WTC11 (cell line): ENCODE measurements at regions not wholly inside any gene's neighbourhood (a gene's known extent, or its start where the extent isn't known, plus 50 kb on each side); places are given as distances from the start of the nearest gene placed in this dataset.
"Not testable (repeated sequence)": the region's sequence is repeated elsewhere in the genome, so short reads cannot be mapped to it uniquely, and the experiment has no call there.

Experiments
- ATAC-seq: fragments of 200-7000 bp; cut with Tn5 transposase; 2 replicates; pipeline ENCODE4 v1.10.0; 2021; ENCODE audit warnings: mild to moderate bottlenecking, moderate library complexity
- CTCF ChIA-PET: fragments of 300-600 bp; sonication (Branson Sonifier 250); formaldehyde crosslinking; loops from one replicate; lab custom pipeline; 2021; ENCODE audit warnings: antibody characterized with exemption; lab: Charles Lee
- POLR2A ChIA-PET: fragments of 350-600 bp; sonication (Branson Sonifier 250); formaldehyde crosslinking; loops from one replicate; lab custom pipeline; 2021; ENCODE audit warnings: antibody characterized with exemption; lab: Charles Lee
- DNase-seq: peaks from one replicate; pipeline ENCODE4 v3.0.0; 2021; ENCODE audit warnings: low spot score
- H3K27ac Mint-ChIP-seq: 2 replicates; pipeline ENCODE4 v1.8.0; 2021; ENCODE audit warnings: mixed read lengths
- H3K27me3 Mint-ChIP-seq: 2 replicates; pipeline ENCODE4 v1.8.0; 2021; ENCODE audit warnings: low read depth, mild to moderate bottlenecking, moderate library complexity, mixed read lengths
- H3K36me3 Mint-ChIP-seq: 2 replicates; pipeline ENCODE4 v1.8.0; 2021; ENCODE audit warnings: mixed read lengths
- H3K4me1 Mint-ChIP-seq: 2 replicates; pipeline ENCODE4 v1.8.0; 2022; ENCODE audit warnings: mixed read lengths
- H3K4me3 Mint-ChIP-seq: 2 replicates; pipeline ENCODE4 v1.8.0; 2021; ENCODE audit warnings: mild to moderate bottlenecking, moderate library complexity, mixed read lengths
- H3K9me3 Mint-ChIP-seq: 2 replicates; pipeline ENCODE4 v1.8.0; 2021; ENCODE audit warnings: mixed read lengths
- ARID4B ChIP-seq: sonication (generic); formaldehyde crosslinking; IDR thresholded peaks from 2 replicates; pipeline ENCODE4 v1.8.0; 2023; ENCODE audit warnings: missing genetic modification reagents, mild to moderate bottlenecking, borderline replicate concordance
- ATF6 ChIP-seq: sonication (generic); formaldehyde crosslinking; IDR thresholded peaks from 2 replicates; pipeline ENCODE4 v1.8.1; 2023; ENCODE audit warnings: mild to moderate bottlenecking, missing genetic modification reagents
- CREB1 ChIP-seq: sonication (generic); formaldehyde crosslinking; IDR thresholded peaks from 2 replicates; pipeline ENCODE4 v1.8.0; 2023; ENCODE audit warnings: mild to moderate bottlenecking, missing genetic modification reagents
- CREM ChIP-seq: sonication (generic); formaldehyde crosslinking; IDR thresholded peaks from 2 replicates; pipeline ENCODE4 v1.8.1; 2022; ENCODE audit warnings: mild to moderate bottlenecking, missing genetic modification reagents, moderate library complexity
- ELF4 ChIP-seq: sonication (generic); formaldehyde crosslinking; IDR thresholded peaks from 2 replicates; pipeline ENCODE4 v1.8.1; 2022; ENCODE audit warnings: low read depth, mild to moderate bottlenecking, moderate library complexity, missing genetic modification reagents
- ESRRA ChIP-seq: sonication (generic); formaldehyde crosslinking; IDR thresholded peaks from 2 replicates; pipeline ENCODE4 v1.8.1; 2022; ENCODE audit warnings: mild to moderate bottlenecking, missing genetic modification reagents, borderline replicate concordance
- GRHL2 ChIP-seq: fragments of 250-450 bp; sonication (Bioruptor Pico); IDR thresholded peaks from 2 replicates; pipeline ENCODE4 v1.8.0; 2022; ENCODE audit warnings: mild to moderate bottlenecking, moderate library complexity; ENCODE audit not compliant: insufficient replicate concordance, severe bottlenecking
- GTF2I ChIP-seq: fragments of 250-450 bp; sonication (Bioruptor Pico); conservative IDR thresholded peaks from 2 replicates; pipeline ENCODE4 v1.4.0; 2021; ENCODE audit warnings: mild to moderate bottlenecking
- MYBL2 ChIP-seq: sonication (generic); formaldehyde crosslinking; IDR thresholded peaks from 2 replicates; pipeline ENCODE4 v1.8.1; 2023; ENCODE audit warnings: mild to moderate bottlenecking, moderate library complexity, missing genetic modification reagents
- PRRX2 ChIP-seq: fragments of 250-450 bp; sonication (Bioruptor Pico); IDR thresholded peaks from 2 replicates; pipeline ENCODE4 v1.8.0; 2021; ENCODE audit warnings: mild to moderate bottlenecking
- TP53 ChIP-seq: sonication (generic); formaldehyde crosslinking; IDR thresholded peaks from 2 replicates; pipeline ENCODE4 v1.8.1; 2023; ENCODE audit warnings: mild to moderate bottlenecking, missing genetic modification reagents
- ZNF138 ChIP-seq: sonication (generic); formaldehyde crosslinking; conservative IDR thresholded peaks from 2 replicates; pipeline ENCODE4 v1.8.1; 2022; ENCODE audit warnings: mild to moderate bottlenecking, moderate library complexity, missing genetic modification reagents
- ZNF219 ChIP-seq: sonication (generic); formaldehyde crosslinking; IDR thresholded peaks from 2 replicates; pipeline ENCODE4 v1.8.0; 2023; ENCODE audit warnings: missing genetic modification reagents, mild to moderate bottlenecking, borderline replicate concordance
- ZNF512 ChIP-seq: sonication (generic); formaldehyde crosslinking; IDR thresholded peaks from 2 replicates; pipeline ENCODE4 v1.8.1; 2022; ENCODE audit warnings: missing genetic modification reagents, borderline replicate concordance
- TF ChIP-seq, protein P1 (sequence below): fragments of 250-450 bp; sonication (Bioruptor Pico); IDR thresholded peaks from 2 replicates; pipeline ENCODE4 v1.9.0; 2021; ENCODE audit warnings: mild to moderate bottlenecking, borderline replicate concordance
- TF ChIP-seq, protein P2 (sequence below): sonication (generic); formaldehyde crosslinking; IDR thresholded peaks from 2 replicates; pipeline ENCODE4 v1.8.0; 2022; ENCODE audit warnings: mild to moderate bottlenecking, missing genetic modification reagents

DNA sequence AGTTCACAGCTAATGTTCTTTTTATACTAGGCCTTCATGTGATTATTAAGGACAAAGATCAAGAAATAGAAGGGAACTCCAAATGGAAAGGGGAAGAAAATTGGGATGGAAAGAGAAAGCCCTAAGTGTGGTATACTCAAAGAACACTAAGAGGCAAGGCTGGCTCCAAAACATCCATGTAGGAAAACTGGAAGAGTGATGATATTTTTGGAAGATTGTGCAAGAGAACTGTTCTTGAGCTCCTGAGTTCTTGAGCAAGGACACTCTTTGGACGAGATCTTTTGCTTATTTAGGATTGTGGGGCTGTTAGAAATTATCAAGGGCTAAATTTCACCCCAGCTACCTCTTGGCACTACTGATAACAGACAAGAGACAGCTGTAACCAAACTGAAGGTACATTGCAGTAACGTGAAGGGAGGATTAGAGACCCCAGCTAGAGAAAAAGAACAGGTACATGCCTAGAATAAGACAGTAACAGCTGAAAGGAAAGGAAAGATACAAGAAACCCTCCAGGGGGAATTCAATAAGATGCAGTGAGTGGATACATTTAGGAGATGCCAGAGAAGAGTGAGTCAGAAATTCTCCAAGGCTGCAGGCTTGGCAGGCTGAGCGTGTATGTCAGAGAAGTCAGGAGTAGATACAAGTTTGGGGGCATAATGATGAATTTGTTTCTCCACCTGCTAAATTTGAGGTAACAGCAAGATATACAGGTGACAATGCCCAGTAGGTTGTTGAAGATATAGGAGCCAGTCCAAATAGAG lies 69.7 kb downstream of the CBLN4 start (continued):
- TF ChIP-seq CREM (CRISPR knock-in tag) (no peak), MYBL2 (CRISPR knock-in tag) (no peak), CREB1 (CRISPR knock-in tag) (no peak), ZNF138 (no peak)

- ChIA-PET POLR2A (no interaction called here), CTCF (no interaction called here)
- H3K27me3 Mint-ChIP-seq = peaks cover 10% of the 10 kb centered on the region
- H3K27ac Mint-ChIP-seq = no peak overlapping the region
- peaks cover 89% of the 10 kb centered on the region for H3K36me3 Mint-ChIP-seq
- ATAC-seq = no peak
- H3K4me1 Mint-ChIP-seq = no peaks in the 10 kb centered on the region
- no peak for TF ChIP-seq ARID4B (CRISPR knock-in tag)
- no peak for TF ChIP-seq PRRX2 (CRISPR knock-in tag)
- no peak for TF ChIP-seq ZNF512 (CRISPR knock-in tag)
- TF ChIP-seq, protein P1, sequence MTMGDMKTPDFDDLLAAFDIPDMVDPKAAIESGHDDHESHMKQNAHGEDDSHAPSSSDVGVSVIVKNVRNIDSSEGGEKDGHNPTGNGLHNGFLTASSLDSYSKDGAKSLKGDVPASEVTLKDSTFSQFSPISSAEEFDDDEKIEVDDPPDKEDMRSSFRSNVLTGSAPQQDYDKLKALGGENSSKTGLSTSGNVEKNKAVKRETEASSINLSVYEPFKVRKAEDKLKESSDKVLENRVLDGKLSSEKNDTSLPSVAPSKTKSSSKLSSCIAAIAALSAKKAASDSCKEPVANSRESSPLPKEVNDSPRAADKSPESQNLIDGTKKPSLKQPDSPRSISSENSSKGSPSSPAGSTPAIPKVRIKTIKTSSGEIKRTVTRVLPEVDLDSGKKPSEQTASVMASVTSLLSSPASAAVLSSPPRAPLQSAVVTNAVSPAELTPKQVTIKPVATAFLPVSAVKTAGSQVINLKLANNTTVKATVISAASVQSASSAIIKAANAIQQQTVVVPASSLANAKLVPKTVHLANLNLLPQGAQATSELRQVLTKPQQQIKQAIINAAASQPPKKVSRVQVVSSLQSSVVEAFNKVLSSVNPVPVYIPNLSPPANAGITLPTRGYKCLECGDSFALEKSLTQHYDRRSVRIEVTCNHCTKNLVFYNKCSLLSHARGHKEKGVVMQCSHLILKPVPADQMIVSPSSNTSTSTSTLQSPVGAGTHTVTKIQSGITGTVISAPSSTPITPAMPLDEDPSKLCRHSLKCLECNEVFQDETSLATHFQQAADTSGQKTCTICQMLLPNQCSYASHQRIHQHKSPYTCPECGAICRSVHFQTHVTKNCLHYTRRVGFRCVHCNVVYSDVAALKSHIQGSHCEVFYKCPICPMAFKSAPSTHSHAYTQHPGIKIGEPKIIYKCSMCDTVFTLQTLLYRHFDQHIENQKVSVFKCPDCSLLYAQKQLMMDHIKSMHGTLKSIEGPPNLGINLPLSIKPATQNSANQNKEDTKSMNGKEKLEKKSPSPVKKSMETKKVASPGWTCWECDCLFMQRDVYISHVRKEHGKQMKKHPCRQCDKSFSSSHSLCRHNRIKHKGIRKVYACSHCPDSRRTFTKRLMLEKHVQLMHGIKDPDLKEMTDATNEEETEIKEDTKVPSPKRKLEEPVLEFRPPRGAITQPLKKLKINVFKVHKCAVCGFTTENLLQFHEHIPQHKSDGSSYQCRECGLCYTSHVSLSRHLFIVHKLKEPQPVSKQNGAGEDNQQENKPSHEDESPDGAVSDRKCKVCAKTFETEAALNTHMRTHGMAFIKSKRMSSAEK (CRISPR knock-in tag) = no peak
- TF ChIP-seq GTF2I (CRISPR knock-in tag) = no peak
- no peak for TF ChIP-seq ZNF219 (CRISPR knock-in tag)
- TF ChIP-seq ATF6 (CRISPR knock-in tag) = no peak
- TF ChIP-seq ESRRA (CRISPR knock-in tag) = no peak
- TF ChIP-seq TP53 (CRISPR knock-in tag) = no peak
- TF ChIP-seq, protein P2, sequence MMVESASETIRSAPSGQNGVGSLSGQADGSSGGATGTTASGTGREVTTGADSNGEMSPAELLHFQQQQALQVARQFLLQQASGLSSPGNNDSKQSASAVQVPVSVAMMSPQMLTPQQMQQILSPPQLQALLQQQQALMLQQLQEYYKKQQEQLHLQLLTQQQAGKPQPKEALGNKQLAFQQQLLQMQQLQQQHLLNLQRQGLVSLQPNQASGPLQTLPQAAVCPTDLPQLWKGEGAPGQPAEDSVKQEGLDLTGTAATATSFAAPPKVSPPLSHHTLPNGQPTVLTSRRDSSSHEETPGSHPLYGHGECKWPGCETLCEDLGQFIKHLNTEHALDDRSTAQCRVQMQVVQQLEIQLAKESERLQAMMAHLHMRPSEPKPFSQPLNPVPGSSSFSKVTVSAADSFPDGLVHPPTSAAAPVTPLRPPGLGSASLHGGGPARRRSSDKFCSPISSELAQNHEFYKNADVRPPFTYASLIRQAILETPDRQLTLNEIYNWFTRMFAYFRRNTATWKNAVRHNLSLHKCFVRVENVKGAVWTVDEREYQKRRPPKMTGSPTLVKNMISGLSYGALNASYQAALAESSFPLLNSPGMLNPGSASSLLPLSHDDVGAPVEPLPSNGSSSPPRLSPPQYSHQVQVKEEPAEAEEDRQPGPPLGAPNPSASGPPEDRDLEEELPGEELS = no peak
- no peak for TF ChIP-seq GRHL2
- no peak for TF ChIP-seq ELF4 (CRISPR knock-in tag)
- TF ChIP-seq MYBL2 (CRISPR knock-in tag) = no peak
- no peak overlapping the region for H3K4me3 Mint-ChIP-seq
- peaks cover 88% of the 10 kb centered on the region for H3K9me3 Mint-ChIP-seq
- DNase-seq = no peak
These were observed 71.2 kb downstream of the CBLN4 start for GRCh38 chr20:55934146-55934545.

DNA sequence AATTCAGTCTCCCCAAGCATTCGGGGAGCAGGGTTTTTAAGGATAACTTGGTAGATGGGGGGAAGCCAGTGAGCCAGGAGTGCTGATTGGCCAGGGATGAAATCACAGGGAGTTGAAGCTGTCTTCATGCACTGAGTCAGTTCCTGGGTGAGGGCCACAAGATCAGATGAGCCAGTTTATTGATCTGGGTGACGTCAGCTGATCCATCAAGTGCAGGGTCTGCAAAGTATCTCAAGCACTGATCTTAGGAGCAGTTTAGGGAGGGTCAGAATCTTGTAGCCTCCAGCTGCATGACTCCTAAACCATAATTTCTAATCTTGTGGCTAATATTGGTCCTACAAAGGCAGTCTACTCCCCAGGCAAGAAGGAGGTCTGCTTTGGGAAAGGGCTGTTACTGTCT lies 74.4 kb downstream of the CBLN4 start:
- DNase-seq, H3K4me3 Mint-ChIP-seq, H3K27ac Mint-ChIP-seq, H3K4me1 Mint-ChIP-seq, ATAC-seq, POLR2A ChIA-PET, CTCF ChIA-PET: not testable (repeated sequence)
- Mint-ChIP-seq H3K9me3 (peaks cover 96% of the 10 kb centered on the region), H3K36me3 (peaks cover 93% of the 10 kb centered on the region), H3K27me3 (peaks cover 12% of the 10 kb centered on the region)
